GM12872 (cell line): ENCODE measurements at regions not wholly inside any gene's neighbourhood (a gene's known extent, or its start where the extent isn't known, plus 50 kb on each side); places are given as distances from the start of the nearest gene placed in this dataset.

Experiments used
- CTCF ChIP-seq: IDR thresholded peaks from 3 replicates; pipeline ENCODE4 v1.5.1; 2011; ENCODE audit warnings: low read depth, mild to moderate bottlenecking, low read length, moderate library complexity; ENCODE audit not compliant: insufficient read depth

GRCh38 chr18:25725501-25725900 lies 364.9 kb downstream of the SS18 start:
- TF ChIP-seq CTCF = no peak

GRCh38 chr18:25724997-25725396 lies 365.4 kb downstream of the SS18 start:
- TF ChIP-seq CTCF = no peak

- TF ChIP-seq CTCF = no peak
Observed at GRCh38 chr18:25724121-25724520, 366.3 kb downstream of the SS18 start.

- TF ChIP-seq CTCF = no peak
Observed at GRCh38 chr18:25713103-25713502, 361.1 kb upstream of the ZNF521 start.

- TF ChIP-seq CTCF = no peak
Observed at GRCh38 chr18:25710981-25711380, 359.0 kb upstream of the ZNF521 start.

GRCh38 chr18:25705650-25706049 lies 353.7 kb upstream of the ZNF521 start:
- TF ChIP-seq CTCF = no peak

GRCh38 chr18:25704494-25704893 lies 352.5 kb upstream of the ZNF521 start:
- no peak for TF ChIP-seq CTCF

- TF ChIP-seq CTCF = no peak
Observed at GRCh38 chr18:25704071-25704470, 352.1 kb upstream of the ZNF521 start.
